Effector memory CD4-positive, alpha-beta T cell (primary cell): ENCODE measurements at regions not wholly inside any gene's neighbourhood (a gene's known extent, or its start where the extent isn't known, plus 50 kb on each side); places are given as distances from the start of the nearest gene placed in this dataset.

Source experiments
- DNase-seq, 3 donors: peaks; one replicate each; pipeline ENCODE4 v3.0.0-alpha.2; 2020
- H3K27ac ChIP-seq: 2 replicates; pipeline ENCODE4 v1.7.0; 2013; ENCODE audit warnings: mild to moderate bottlenecking, low read length, moderate library complexity; ENCODE audit not compliant: insufficient read depth, poor library complexity, severe bottlenecking
- H3K27me3 ChIP-seq: replicated peaks from 2 replicates; pipeline ENCODE4 v1.7.0; 2013; ENCODE audit warnings: mild to moderate bottlenecking, low read length; ENCODE audit not compliant: insufficient read depth, control insufficient read depth, poor library complexity, severe bottlenecking
- H3K36me3 ChIP-seq: 2 replicates; pipeline ENCODE4 v1.7.0; 2013; ENCODE audit warnings: mild to moderate bottlenecking, low read length, moderate library complexity; ENCODE audit not compliant: control insufficient read depth, insufficient read depth
- H3K4me1 ChIP-seq: 2 replicates; pipeline ENCODE4 v1.7.0; 2013; ENCODE audit warnings: low read length, mild to moderate bottlenecking; ENCODE audit not compliant: control insufficient read depth, insufficient read depth, poor library complexity, severe bottlenecking
- H3K4me3 ChIP-seq: 2 replicates; pipeline ENCODE4 v1.7.0; 2013; ENCODE audit warnings: low read length, low read depth, mild to moderate bottlenecking; ENCODE audit not compliant: insufficient read depth, poor library complexity, severe bottlenecking
- H3K9me3 ChIP-seq: 2 replicates; pipeline ENCODE4 v1.7.0; 2013; ENCODE audit warnings: mild to moderate bottlenecking, low read length, moderate library complexity; ENCODE audit not compliant: control insufficient read depth

DNA sequence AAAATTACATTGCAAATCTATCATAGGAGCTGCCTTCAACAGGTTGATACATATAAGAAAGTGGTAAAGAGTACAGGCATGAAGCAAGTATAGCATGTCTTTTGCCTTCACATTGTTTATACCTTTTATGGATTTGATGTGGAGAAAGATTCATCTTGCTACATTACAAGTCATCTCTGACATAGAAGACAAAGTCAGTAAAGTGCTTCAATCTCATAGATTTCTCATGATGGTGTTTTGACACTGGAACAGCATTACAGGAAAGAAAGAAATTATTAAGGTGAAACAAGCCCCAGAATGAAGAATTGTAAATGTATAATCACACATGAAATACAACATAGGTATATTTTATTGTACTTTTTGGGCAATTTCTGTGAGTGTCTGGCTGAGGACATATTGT is 580.7 kb upstream of the MMS22L start:
- Histone ChIP-seq H3K4me3 (no peak overlapping the region), H3K36me3 (no peaks in the 10 kb centered on the region), H3K27me3 (no peaks in the 10 kb centered on the region), H3K9me3 (no peaks in the 10 kb centered on the region), H3K4me1 (no peaks in the 10 kb centered on the region), H3K27ac (no peak overlapping the region)
- DNase-seq: no peak

DNA sequence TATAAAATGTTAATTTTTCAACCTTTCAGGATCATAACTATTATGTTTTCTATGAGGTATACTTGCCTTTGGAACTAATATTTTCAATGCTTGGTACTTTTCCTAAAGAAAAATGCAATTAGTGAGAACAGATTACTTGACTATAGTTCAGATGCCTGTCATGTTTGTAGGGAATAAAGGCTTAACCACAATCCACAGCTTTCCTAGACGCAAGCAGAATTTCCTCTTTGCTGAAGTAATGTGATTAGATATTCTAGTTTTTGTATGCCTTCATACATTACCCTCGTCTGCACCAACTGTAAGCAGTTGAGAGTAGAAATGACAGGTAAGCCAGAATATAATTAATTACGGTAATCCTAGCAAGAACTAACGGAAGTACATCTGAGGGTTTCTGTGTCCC is 581.4 kb upstream of the MMS22L start:
- no peaks in the 10 kb centered on the region for H3K9me3 ChIP-seq
- no peaks in the 10 kb centered on the region for H3K27me3 ChIP-seq
- no peak for DNase-seq
- no peak overlapping the region for H3K4me3 ChIP-seq
- no peak overlapping the region for H3K27ac ChIP-seq
- H3K36me3 ChIP-seq: no peaks in the 10 kb centered on the region
- no peaks in the 10 kb centered on the region for H3K4me1 ChIP-seq

DNA sequence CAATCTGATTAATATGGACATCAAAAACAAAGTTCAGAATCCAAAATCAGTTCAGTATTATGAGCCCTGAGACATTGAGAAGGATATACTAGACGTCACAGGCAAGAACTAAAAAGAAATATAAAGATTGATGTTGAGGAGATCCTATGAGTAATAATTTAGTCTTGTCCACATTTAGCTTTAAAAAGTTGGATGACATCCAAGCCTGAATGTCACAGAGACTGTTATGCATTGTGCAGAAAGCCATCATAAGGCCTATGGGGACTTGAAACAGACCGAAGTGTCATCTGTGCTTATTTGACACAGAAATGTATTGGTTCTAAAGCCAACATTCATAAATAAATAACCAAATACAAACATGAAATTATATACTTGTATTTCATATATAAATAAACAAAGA is 581.8 kb upstream of the MMS22L start:
- DNase-seq: no peak
- Histone ChIP-seq H3K4me3 (no peak overlapping the region), H3K36me3 (no peaks in the 10 kb centered on the region), H3K27ac (no peak overlapping the region), H3K9me3 (no peaks in the 10 kb centered on the region), H3K4me1 (no peaks in the 10 kb centered on the region), H3K27me3 (no peaks in the 10 kb centered on the region)

DNA sequence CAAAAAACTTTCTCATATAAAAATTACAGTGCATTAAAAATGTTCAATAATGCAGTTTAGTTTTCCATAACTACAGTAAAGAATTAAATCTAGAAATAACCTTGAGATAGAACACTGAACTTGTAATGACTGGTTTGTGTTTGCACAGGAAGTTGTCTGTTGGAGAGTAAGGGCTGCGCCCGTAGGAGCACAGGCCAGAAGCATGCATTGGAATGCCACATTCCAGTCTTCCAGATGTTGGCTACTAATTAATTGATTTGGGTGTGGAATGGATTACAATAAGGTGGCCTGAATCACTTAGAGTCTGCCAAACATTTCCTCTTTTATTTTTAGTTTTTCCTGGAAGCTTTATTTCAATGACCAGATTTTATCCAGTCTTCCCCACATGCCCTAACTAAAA is 582.6 kb upstream of the MMS22L start:
- H3K27ac ChIP-seq: no peak overlapping the region
- no peaks in the 10 kb centered on the region for H3K27me3 ChIP-seq
- no peaks in the 10 kb centered on the region for H3K9me3 ChIP-seq
- no peak overlapping the region for H3K4me3 ChIP-seq
- no peaks in the 10 kb centered on the region for H3K4me1 ChIP-seq
- no peaks in the 10 kb centered on the region for H3K36me3 ChIP-seq
- DNase-seq: no peak

DNA sequence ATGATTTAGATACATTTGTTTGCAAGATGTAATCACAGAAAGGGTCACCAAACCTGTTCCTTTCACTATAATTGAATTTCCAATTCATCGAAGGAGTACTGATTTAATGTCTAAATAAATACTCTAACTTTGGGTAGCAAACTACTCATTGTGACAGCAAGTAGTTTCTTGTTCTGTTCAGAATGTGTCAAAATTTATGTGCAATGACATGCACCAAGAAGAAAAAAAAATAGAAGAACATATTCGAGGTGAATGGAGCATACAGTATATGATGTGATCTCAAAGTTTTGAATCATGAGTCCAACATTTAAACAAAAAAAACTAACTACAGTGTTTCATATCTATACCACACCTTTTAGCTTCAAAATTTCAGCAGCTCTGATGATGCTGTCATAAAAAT is 583.6 kb upstream of the MMS22L start:
- no peaks in the 10 kb centered on the region for H3K27me3 ChIP-seq

DNA sequence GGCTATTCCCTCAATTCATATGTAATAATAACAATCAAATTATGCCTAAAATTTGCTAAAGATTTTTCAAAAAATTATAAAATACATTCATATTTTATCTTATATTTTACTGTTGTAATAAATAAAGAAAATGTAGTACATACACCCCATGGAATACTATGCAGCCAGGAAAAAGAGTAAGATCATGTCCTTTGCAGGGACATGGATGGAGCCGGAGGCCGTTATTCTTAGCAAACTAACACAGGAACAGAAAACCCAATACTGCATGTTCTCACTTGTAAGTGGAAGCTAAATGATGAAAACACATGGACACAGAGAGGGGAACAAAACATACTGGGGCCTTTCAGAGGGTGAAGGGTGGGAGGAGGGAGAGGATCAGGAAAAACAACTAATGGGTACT is 584.2 kb upstream of the MMS22L start:
- H3K4me1 ChIP-seq: no peaks in the 10 kb centered on the region
- no peaks in the 10 kb centered on the region for H3K27me3 ChIP-seq
- no peaks in the 10 kb centered on the region for H3K36me3 ChIP-seq
- H3K27ac ChIP-seq: no peak overlapping the region
- no peak for DNase-seq
- H3K9me3 ChIP-seq: no peaks in the 10 kb centered on the region
- H3K4me3 ChIP-seq: no peak overlapping the region

More for the DNA sequence above, 583.6 kb upstream of the MMS22L start:
- Histone ChIP-seq H3K27ac (no peak overlapping the region), H3K36me3 (no peaks in the 10 kb centered on the region), H3K4me3 (no peak overlapping the region), H3K4me1 (no peaks in the 10 kb centered on the region), H3K9me3 (no peaks in the 10 kb centered on the region)
- DNase-seq: no peak

DNA sequence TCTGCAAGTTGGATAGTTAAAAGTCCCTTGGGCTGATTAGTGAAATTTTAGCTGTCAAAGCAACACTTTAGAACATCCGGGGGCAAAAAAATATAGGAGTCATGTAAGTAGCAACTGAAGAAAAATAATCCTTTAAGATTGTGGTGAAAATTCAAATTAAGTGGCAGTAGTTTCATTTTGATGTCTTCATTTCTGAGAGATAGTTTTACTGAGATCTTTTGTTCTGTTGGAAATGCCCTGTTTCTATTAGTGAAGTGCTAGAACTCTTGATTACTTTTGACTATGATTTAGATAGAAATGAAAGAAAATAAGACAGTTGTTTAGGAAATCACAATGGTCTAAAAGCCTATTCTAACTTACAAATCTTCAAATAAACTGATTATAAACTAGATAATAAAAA is 587.3 kb upstream of the MMS22L start:
- Histone ChIP-seq H3K4me3 (no peak overlapping the region), H3K27ac (no peak overlapping the region), H3K27me3 (no peaks in the 10 kb centered on the region), H3K9me3 (no peaks in the 10 kb centered on the region), H3K4me1 (no peaks in the 10 kb centered on the region), H3K36me3 (no peaks in the 10 kb centered on the region)
- no peak for DNase-seq

DNA sequence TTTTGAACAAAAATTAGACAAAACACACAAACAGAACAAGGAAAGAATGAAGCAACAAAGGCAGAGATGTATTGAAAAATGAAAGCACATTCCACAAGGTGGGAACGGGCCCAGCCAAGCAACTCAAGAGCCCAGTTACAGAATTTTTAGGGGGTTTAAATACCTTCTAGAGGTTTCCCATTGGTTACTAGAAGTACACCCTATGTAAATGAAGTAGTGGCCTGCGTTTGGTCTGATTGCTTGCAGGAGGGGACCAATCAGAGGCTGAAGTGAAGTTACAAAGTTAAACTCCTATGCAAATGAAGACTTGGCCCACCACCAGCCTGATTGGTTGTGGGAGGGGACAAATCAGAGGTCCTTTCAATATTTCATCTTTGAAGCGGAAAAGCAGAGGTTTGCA is 593.7 kb upstream of the MMS22L start:
- Histone ChIP-seq H3K27me3 (no peaks in the 10 kb centered on the region), H3K4me3 (no peak overlapping the region), H3K9me3 (no peaks in the 10 kb centered on the region), H3K27ac (no peak overlapping the region), H3K4me1 (no peaks in the 10 kb centered on the region), H3K36me3 (no peaks in the 10 kb centered on the region)
- no peak for DNase-seq

DNA sequence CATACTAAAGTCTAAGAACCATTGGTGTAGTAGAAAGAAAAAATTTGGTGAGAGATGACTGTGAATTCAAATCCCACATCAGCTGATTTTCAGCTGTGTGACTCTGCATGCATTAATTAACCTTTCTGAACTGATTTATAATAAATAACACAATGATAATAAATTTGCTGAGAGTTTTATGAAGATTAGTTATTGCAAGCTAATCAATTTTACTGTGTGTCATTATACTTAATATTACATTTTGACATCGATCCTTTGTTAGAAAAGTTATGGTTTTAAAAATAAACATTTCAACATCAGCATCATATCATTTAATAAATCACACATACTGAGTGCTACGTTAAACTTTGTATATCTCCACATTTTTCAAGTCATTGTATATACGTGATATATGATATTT is 599.7 kb upstream of the MMS22L start:
- Histone ChIP-seq H3K4me3 (no peak overlapping the region), H3K36me3 (no peaks in the 10 kb centered on the region), H3K9me3 (no peaks in the 10 kb centered on the region), H3K4me1 (no peaks in the 10 kb centered on the region), H3K27me3 (no peaks in the 10 kb centered on the region), H3K27ac (no peak overlapping the region)
- DNase-seq: no peak

DNA sequence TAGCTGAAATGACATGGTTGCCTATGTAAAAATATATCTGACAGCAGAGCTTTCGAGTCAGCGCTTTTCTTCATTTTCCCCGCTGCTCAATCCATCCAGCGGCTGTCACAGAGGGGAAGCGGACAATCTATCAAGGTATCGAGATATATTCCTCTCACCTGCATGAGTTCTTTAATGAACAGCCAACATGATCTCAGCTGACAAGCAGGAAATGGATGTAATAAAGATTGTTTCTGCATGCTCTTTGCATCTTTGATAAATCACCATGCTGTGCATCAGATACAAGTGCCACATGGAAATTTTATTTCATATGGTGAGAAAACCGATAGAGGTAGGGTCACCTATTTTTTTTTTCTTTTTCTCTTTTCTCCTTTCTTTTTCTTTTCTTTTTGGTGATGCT is 602.3 kb upstream of the MMS22L start:
- Histone ChIP-seq H3K27me3 (no peaks in the 10 kb centered on the region), H3K9me3 (no peaks in the 10 kb centered on the region), H3K4me3 (no peak overlapping the region), H3K4me1 (no peaks in the 10 kb centered on the region), H3K27ac (no peak overlapping the region), H3K36me3 (no peaks in the 10 kb centered on the region)
- DNase-seq: no peak

DNA sequence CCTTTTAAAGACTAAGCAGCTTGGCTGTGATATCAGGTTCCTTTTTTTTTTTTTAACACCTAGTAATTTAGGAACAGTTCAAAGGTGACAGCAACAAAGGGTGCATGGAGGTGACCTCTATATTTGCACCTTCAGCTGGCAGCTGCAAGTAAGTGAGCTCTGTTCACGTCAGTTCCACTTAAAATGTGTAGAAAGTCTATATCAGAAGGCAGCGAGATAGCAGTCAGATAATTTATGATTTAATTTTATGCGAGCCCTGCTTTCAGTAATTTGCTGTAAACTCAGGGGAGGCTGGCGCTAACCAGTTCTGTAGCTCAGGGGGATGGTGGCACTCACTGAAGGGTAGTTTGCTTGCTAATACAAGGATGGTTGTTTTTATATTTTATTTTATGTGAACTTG is 602.8 kb upstream of the MMS22L start:
- Histone ChIP-seq H3K4me1 (no peaks in the 10 kb centered on the region), H3K27ac (no peak overlapping the region), H3K27me3 (no peaks in the 10 kb centered on the region), H3K9me3 (no peaks in the 10 kb centered on the region), H3K4me3 (no peak overlapping the region), H3K36me3 (no peaks in the 10 kb centered on the region)
- no peak for DNase-seq
